ENCODE measurements at regions not wholly inside any gene's neighbourhood (a gene's known extent, or its start where the extent isn't known, plus 50 kb on each side); places are given as distances from the start of the nearest gene placed in this dataset.

GRCh38 chr18:76259711-76260110 lies 235.3 kb downstream of the ZNF516 start:
- no peak for DNase-seq
- no peak overlapping the region for H3K27ac ChIP-seq
- H3K4me3 ChIP-seq, result no peak overlapping the region
- TF ChIP-seq CTCF (IDR thresholded peaks at IDR 0.05) (no peak), POLR2A (IDR thresholded peaks at IDR 0.05) (no peak)
- H3K4me1 ChIP-seq, result no peaks in the 10 kb centered on the region
- no peaks in the 10 kb centered on the region for H3K36me3 ChIP-seq
- H3K27me3 ChIP-seq, result no peaks in the 10 kb centered on the region
- H3K9me3 ChIP-seq, result no peaks in the 10 kb centered on the region

- H3K36me3 ChIP-seq, result no peaks in the 10 kb centered on the region
- H3K9me3 ChIP-seq, result no peaks in the 10 kb centered on the region
- no peak overlapping the region for H3K27ac ChIP-seq
- no peak for DNase-seq
- no peaks in the 10 kb centered on the region for H3K27me3 ChIP-seq
- no peak overlapping the region for H3K4me3 ChIP-seq
- no peaks in the 10 kb centered on the region for H3K4me1 ChIP-seq
- TF ChIP-seq CTCF (IDR thresholded peaks at IDR 0.05) (no peak), POLR2A (IDR thresholded peaks at IDR 0.05) (no peak)
Measured at GRCh38 chr18:76259096-76259495, 235.9 kb downstream of the ZNF516 start.

DNA sequence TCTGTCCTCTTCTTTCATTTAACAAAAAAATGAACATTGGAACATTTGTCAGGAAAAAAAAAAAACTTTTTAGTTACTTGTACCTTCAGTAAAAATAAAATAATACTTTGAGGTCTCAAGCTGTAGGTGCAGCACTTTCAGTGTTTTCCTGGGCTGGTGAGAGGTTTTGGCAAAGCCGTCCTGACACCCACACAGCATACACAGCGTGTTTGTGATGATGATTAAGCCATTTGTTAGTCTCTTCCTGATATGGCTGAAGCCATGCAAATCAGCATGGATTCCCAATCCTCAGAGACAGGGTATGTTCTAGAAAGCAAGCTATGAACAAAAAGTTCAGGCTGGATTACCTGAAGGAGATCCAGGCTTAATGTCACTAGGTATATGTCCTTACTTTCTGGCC lies 236.8 kb downstream of the ZNF516 start:
- Histone ChIP-seq H3K4me3 (no peak overlapping the region), H3K36me3 (no peaks in the 10 kb centered on the region), H3K27me3 (no peaks in the 10 kb centered on the region), H3K4me1 (no peaks in the 10 kb centered on the region), H3K27ac (no peak overlapping the region), H3K9me3 (no peaks in the 10 kb centered on the region)
- no peak for DNase-seq
- no peak for TF ChIP-seq POLR2A (IDR thresholded peaks at IDR 0.05)
- TF ChIP-seq CTCF (IDR thresholded peaks at IDR 0.05), result no peak

DNA sequence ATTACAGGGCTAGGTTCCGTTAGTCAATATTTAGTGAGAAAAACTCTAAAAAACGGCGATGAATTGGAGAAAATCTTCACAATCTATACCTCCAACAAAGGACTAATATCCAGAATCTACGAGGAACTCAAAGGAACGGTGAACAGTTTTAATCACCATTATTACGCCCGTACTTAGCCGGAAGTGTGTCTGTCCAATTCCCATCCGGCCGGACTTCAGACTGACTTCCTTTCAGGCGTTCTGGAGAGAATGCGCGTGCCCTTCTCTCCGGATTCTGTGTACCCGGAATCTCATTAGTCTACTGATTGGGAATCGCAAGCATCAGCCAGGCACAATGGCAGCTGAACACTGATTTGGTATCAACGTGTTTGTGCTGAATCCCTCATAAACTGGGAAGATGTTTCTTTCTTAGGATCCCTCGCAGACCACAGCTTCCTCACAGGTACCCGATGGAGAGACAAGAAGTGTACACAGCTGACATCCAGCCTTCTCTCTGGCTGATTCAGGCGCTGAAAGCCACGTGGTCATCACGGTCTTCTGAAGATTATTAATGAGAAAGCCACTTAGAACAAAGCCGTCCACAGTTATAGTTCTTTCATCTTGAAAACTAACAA lies 239.9 kb downstream of the ZNF516 start:
- Histone ChIP-seq H3K36me3 (no peaks in the 10 kb centered on the region), H3K27ac (no peak overlapping the region), H3K4me1 (no peaks in the 10 kb centered on the region), H3K27me3 (no peaks in the 10 kb centered on the region), H3K9me3 (no peaks in the 10 kb centered on the region), H3K4me3 (no peak overlapping the region)
- DNase-seq, result no peak
- TF ChIP-seq POLR2A (IDR thresholded peaks at IDR 0.05), result no peak
- no peak for TF ChIP-seq CTCF (IDR thresholded peaks at IDR 0.05)

DNA sequence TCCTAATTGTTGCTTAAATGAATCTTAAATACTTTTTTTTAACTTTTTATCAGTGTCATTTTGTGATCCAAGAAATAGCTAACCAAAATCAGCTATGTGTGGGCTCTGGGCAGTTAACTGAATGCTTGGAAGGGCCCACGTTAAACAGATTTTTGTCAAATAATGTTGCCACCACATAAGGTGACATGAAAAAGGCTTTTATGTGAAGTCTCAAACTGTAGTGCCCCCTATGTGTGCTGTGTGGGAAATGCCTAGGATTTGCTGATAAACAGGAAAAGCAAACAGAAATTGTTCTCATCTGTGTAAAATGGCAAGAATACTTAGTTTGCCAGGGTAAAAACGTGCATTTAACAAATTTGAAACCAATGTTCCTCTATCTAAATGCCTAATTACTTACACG lies 242.2 kb downstream of the ZNF516 start:
- Histone ChIP-seq H3K4me1 (no peaks in the 10 kb centered on the region), H3K9me3 (no peaks in the 10 kb centered on the region), H3K36me3 (no peaks in the 10 kb centered on the region), H3K27me3 (no peaks in the 10 kb centered on the region), H3K4me3 (no peak overlapping the region), H3K27ac (no peak overlapping the region)
- no peak for DNase-seq
- TF ChIP-seq POLR2A (IDR thresholded peaks at IDR 0.05), result no peak
- no peak for TF ChIP-seq CTCF (IDR thresholded peaks at IDR 0.05)

DNA sequence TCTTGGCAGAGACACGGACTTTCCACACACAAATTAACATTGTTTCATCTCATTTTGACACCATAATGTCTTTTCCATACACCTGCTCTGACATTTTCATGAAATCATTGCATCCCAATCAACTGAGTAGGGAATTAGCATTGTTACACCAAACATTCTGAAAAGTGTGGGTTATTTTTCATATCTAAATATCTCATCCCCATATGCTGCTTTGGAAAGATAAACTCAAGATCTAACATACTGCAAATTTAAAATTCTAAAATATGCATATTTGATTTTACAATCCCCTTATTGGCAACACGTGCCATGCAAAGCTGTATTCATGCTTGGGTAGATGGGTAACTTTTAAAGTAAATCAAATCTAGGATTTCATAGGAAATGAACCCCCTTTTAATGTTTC lies 242.9 kb downstream of the ZNF516 start:
- Histone ChIP-seq H3K36me3 (no peaks in the 10 kb centered on the region), H3K27me3 (no peaks in the 10 kb centered on the region), H3K9me3 (no peaks in the 10 kb centered on the region), H3K4me3 (no peak overlapping the region), H3K4me1 (no peaks in the 10 kb centered on the region), H3K27ac (no peak overlapping the region)
- no peak for TF ChIP-seq CTCF (IDR thresholded peaks at IDR 0.05)
- no peak for TF ChIP-seq POLR2A (IDR thresholded peaks at IDR 0.05)
- DNase-seq, result no peak
